ENCODE measurements at regions not wholly inside any gene's neighbourhood (a gene's known extent, or its start where the extent isn't known, plus 50 kb on each side); places are given as distances from the start of the nearest gene placed in this dataset.

DNA sequence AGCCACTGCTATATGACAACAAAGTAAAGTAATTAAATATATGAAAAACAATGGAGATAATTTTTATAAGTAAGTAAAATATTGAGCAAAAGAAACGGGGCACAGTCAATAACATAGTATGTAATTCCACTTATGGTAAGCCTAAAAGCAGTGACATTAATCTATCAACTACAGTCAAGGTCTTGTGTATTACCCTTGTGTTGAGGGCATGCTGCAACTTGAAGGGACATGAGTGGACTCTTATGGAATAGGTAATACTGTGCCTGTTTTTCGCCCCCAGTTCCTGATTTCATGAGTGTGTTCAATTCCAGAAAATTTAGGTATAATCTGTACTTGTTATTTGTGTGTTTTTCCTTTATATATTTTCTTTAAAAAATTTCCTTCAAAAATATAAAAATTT, 201.3 kb upstream of the SLITRK6 start:
- no peak for DNase-seq
- Mint-ChIP-seq H3K4me1 (peaks cover 4% of the 10 kb centered on the region), H3K27me3 (ENCODE audit: low read depth, poor library complexity) (no peaks in the 10 kb centered on the region), H3K4me3 (no peak overlapping the region), H3K36me3 (ENCODE audit: low read depth) (no peaks in the 10 kb centered on the region), H3K9me3 (no peaks in the 10 kb centered on the region), H3K27ac (no peak overlapping the region)
- TF ChIP-seq, protein P1, sequence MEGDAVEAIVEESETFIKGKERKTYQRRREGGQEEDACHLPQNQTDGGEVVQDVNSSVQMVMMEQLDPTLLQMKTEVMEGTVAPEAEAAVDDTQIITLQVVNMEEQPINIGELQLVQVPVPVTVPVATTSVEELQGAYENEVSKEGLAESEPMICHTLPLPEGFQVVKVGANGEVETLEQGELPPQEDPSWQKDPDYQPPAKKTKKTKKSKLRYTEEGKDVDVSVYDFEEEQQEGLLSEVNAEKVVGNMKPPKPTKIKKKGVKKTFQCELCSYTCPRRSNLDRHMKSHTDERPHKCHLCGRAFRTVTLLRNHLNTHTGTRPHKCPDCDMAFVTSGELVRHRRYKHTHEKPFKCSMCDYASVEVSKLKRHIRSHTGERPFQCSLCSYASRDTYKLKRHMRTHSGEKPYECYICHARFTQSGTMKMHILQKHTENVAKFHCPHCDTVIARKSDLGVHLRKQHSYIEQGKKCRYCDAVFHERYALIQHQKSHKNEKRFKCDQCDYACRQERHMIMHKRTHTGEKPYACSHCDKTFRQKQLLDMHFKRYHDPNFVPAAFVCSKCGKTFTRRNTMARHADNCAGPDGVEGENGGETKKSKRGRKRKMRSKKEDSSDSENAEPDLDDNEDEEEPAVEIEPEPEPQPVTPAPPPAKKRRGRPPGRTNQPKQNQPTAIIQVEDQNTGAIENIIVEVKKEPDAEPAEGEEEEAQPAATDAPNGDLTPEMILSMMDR (IDR thresholded peaks at IDR 0.05) = no peak

DNA sequence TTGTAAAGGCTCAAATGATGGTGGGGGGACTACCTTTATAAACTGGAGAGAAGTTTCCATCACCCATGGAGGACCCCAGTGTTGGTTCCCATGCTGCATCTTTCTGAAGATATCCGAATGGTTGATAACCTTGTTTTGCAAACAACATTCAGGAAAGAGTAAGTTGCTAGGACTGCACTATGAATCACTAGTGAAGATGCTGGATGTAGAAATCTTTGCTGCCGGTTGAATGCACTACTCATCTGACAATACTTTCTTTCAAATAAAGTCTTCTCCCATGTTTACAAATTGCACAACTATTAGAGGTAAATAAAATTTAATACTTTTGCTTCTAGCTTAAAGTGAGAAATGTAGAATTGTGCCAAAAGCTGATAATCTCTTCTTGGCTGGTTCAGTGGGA, 198.4 kb upstream of the SLITRK6 start:
- H3K4me3 Mint-ChIP-seq = no peak overlapping the region
- no peaks in the 10 kb centered on the region for H3K4me1 Mint-ChIP-seq
- H3K27me3 Mint-ChIP-seq (ENCODE audit: low read depth, poor library complexity) = no peaks in the 10 kb centered on the region
- DNase-seq = no peak
- TF ChIP-seq, protein P1 (IDR thresholded peaks at IDR 0.05) = no peak
- no peaks in the 10 kb centered on the region for H3K9me3 Mint-ChIP-seq
- H3K36me3 Mint-ChIP-seq (ENCODE audit: low read depth) = no peaks in the 10 kb centered on the region
- H3K27ac Mint-ChIP-seq = no peak overlapping the region

DNA sequence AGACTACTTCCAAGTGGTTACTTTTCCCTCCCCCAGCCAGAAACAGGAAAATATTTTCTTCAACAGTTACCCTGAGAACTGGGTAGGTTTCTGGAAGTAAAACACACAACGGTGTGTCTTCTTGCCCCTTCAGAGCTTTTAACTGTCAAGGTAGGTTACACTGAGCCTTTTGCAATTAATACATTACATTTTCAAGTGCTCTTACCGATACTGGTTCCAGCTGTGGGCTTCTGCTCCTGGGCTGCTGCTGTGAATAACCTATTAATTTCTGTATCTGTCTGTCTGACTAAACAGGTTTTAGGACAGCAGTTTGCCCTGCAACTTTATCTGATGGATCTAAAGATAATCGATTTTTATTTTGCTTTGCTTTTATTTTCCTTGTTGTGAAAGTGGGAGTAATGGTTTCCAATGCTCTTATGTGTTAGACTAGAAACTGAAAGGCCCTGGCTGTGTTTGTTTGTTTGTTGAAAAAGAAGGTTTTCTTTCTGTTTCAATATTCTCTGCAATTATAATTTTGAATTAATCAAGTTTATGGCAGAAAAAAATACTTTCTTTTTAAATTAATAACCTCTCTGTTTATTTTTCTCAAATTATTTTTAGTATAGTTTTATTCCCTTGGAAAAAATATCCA, 196.7 kb upstream of the SLITRK6 start:
- no peak for DNase-seq
- H3K27ac Mint-ChIP-seq = peak overlapping the region; percentile 78
- TF ChIP-seq, protein P1 (IDR thresholded peaks at IDR 0.05) = no peak
- no peaks in the 10 kb centered on the region for H3K4me1 Mint-ChIP-seq
- H3K27me3 Mint-ChIP-seq (ENCODE audit: low read depth, poor library complexity) = no peaks in the 10 kb centered on the region
- H3K9me3 Mint-ChIP-seq = no peaks in the 10 kb centered on the region
- no peaks in the 10 kb centered on the region for H3K36me3 Mint-ChIP-seq (ENCODE audit: low read depth)
- H3K4me3 Mint-ChIP-seq = no peak overlapping the region

DNA sequence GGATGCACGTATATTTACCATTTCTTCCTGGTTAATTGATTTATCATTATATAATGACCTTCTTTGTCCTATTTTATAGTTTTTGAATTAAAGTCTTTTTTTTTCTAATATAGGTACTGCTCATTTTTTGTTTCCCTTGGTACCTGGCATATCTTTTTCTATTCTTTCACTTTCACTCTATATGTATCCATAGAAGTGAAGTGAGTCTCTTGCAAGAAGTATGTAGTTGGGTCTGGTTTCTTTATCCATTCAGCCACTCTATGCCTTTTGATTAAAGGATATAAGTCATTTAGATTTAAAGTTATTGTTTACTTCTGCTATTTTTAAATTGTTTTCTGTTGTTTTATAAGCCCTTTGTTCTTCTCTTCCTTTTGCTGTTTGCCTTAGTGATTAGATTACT, 194.3 kb upstream of the SLITRK6 start:
- Mint-ChIP-seq H3K4me3 (no peak overlapping the region), H3K36me3 (ENCODE audit: low read depth) (no peaks in the 10 kb centered on the region), H3K9me3 (no peaks in the 10 kb centered on the region), H3K27ac (no peak overlapping the region), H3K27me3 (ENCODE audit: low read depth, poor library complexity) (no peaks in the 10 kb centered on the region), H3K4me1 (no peaks in the 10 kb centered on the region)
- TF ChIP-seq, protein P1 (IDR thresholded peaks at IDR 0.05) = no peak
- DNase-seq = no peak

DNA sequence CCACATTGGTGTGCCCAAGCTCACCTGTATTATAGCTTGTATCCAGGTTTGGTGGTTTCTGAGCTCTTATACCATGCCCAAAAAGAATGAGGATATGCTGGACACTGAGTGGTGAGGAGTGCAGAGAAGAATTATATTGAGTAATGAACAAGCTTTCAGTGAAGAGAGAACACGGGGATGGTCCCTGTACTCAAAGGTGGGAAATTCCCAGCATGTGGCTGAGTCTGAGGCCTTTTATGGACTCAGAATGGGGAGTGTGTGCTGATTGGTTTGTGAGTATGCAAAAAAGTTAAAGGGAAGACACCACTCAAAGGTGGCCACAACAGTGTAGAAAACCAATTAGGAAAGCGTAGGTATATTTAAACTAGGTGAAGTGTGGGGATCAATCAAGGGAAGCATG, 191.2 kb upstream of the SLITRK6 start:
- Mint-ChIP-seq H3K4me1 (no peaks in the 10 kb centered on the region), H3K4me3 (no peak overlapping the region), H3K27me3 (ENCODE audit: low read depth, poor library complexity) (no peaks in the 10 kb centered on the region), H3K27ac (peak overlapping the region; percentile 14), H3K9me3 (no peaks in the 10 kb centered on the region), H3K36me3 (ENCODE audit: low read depth) (no peaks in the 10 kb centered on the region)
- TF ChIP-seq, protein P1 (IDR thresholded peaks at IDR 0.05) = no peak
- DNase-seq = no peak

DNA sequence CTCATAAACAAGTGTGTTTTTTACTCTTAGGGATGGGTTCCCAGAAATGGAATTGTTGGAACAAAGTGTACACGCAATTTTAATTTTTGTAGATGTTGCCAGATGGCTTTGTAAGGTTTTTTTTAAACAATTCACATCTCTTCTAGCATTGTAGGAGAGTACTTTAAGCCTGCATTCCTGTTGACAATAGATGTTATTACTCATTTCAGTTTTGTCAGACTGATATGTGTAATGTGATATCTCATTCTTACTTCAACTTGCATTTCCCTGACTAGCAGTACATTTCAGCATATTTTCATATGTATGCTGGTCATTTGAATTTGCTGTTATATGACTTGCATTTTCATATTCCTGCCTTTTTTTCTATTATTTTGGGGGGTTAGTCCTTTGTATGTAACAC, 186.6 kb upstream of the SLITRK6 start:
- Mint-ChIP-seq H3K27ac (no peak overlapping the region), H3K4me1 (no peaks in the 10 kb centered on the region), H3K9me3 (no peaks in the 10 kb centered on the region), H3K27me3 (ENCODE audit: low read depth, poor library complexity) (no peaks in the 10 kb centered on the region), H3K4me3 (no peak overlapping the region), H3K36me3 (ENCODE audit: low read depth) (no peaks in the 10 kb centered on the region)
- TF ChIP-seq, protein P1 (IDR thresholded peaks at IDR 0.05) = no peak
- DNase-seq = no peak
